Neutrophil (primary cell): ENCODE measurements at regions not wholly inside any gene's neighbourhood (a gene's known extent, or its start where the extent isn't known, plus 50 kb on each side); places are given as distances from the start of the nearest gene placed in this dataset.

Experiments used
- H3K27ac ChIP-seq: fragments of 200-600 bp; sonication (generic); 2 replicates; pipeline ENCODE4 v1.5.1; 2016; ENCODE audit warnings: mild to moderate bottlenecking, moderate library complexity
- H3K27me3 ChIP-seq: fragments of 200-600 bp; sonication (generic); 2 replicates; pipeline ENCODE4 v1.6.0; 2016; ENCODE audit warnings: mild to moderate bottlenecking
- H3K36me3 ChIP-seq: fragments of 200-600 bp; sonication (generic); 2 replicates; pipeline ENCODE4 v1.5.1; 2017
- H3K4me1 ChIP-seq, 2 experiments: fragments of 200-600 bp in 1 of 2; sonication (generic) in 1 of 2; 1 replicate in 1 of 2; 2 replicates in 1 of 2; pipeline versions ENCODE4 v1.5.1 to v1.6.1; 2013 to 2016; ENCODE audit warnings: low read depth in 1 of 2, low read length in 1 of 2, mild to moderate bottlenecking in 1 of 2, moderate library complexity in 1 of 2; ENCODE audit not compliant: control insufficient read depth in 1 of 2, insufficient read depth in 1 of 2
- H3K4me3 ChIP-seq, 2 experiments: fragments of 200-600 bp in 1 of 2; sonication (generic) in 1 of 2; 1 replicate in 1 of 2; 2 replicates in 1 of 2; pipeline ENCODE4 v1.5.1; 2013 to 2016; ENCODE audit warnings: low read depth in 1 of 2, low read length in 1 of 2, mild to moderate bottlenecking in 1 of 2, moderate library complexity in 1 of 2
- H3K9me3 ChIP-seq: fragments of 200-600 bp; sonication (generic); 2 replicates; pipeline ENCODE4 v1.5.1; 2016
- CTCF ChIP-seq: fragments of 200-600 bp; sonication (generic); IDR thresholded peaks from 2 replicates; pipeline ENCODE4 v1.5.1; 2016; ENCODE audit warnings: antibody characterized with exemption

GRCh38 chr2:12032398-12032797 lies 286.0 kb downstream of the LPIN1 start:
- Histone ChIP-seq H3K4me1 (no peaks in the 10 kb centered on the region), H3K27ac (no peak overlapping the region), H3K4me3 (no peak overlapping the region), H3K9me3 (no peaks in the 10 kb centered on the region), H3K27me3 (no peaks in the 10 kb centered on the region), H3K36me3 (no peaks in the 10 kb centered on the region)
- TF ChIP-seq CTCF = no peak

DNA sequence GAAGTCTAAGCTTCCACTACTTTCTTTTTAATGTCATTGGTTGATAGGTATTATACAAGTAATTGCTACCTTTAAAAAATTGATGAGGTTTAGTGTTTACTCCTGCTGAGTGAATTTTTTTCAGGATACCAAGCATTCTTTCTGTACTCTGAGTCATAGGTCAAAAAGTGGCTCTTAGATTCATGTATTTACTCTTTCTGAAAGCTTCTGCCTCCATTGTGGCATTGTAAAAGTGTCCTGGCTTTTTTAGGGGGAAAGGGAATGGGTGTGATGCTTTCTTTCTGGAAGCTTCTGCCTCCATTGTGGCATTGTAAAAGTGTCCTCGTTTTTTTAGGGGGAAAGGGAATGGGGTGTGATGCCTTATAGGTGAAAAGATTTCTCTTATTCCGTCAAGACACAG lies 286.5 kb downstream of the LPIN1 start:
- H3K27ac ChIP-seq = no peak overlapping the region
- TF ChIP-seq CTCF = no peak

GRCh38 chr2:12033494-12033893 lies 287.1 kb downstream of the LPIN1 start:
- Histone ChIP-seq H3K4me3 (no peak overlapping the region), H3K36me3 (no peaks in the 10 kb centered on the region), H3K27me3 (no peaks in the 10 kb centered on the region), H3K9me3 (no peaks in the 10 kb centered on the region), H3K4me1 (no peaks in the 10 kb centered on the region), H3K27ac (no peak overlapping the region)
- no peak for TF ChIP-seq CTCF

More for the DNA sequence above, 286.5 kb downstream of the LPIN1 start:
- Histone ChIP-seq H3K36me3 (no peaks in the 10 kb centered on the region), H3K9me3 (no peaks in the 10 kb centered on the region), H3K4me3 (no peak overlapping the region), H3K4me1 (no peaks in the 10 kb centered on the region), H3K27me3 (no peaks in the 10 kb centered on the region)

- H3K36me3 ChIP-seq = no peaks in the 10 kb centered on the region
- H3K27me3 ChIP-seq = no peaks in the 10 kb centered on the region
- H3K4me3 ChIP-seq = no peak overlapping the region
- no peaks in the 10 kb centered on the region for H3K9me3 ChIP-seq
- no peak overlapping the region for H3K27ac ChIP-seq
- no peak for TF ChIP-seq CTCF
- no peaks in the 10 kb centered on the region for H3K4me1 ChIP-seq
These were observed 287.9 kb downstream of the LPIN1 start for GRCh38 chr2:12034382-12034781.

- no peak overlapping the region for H3K27ac ChIP-seq
- TF ChIP-seq CTCF = no peak
These were observed 288.7 kb downstream of the LPIN1 start for GRCh38 chr2:12035029-12035720.

More at GRCh38 chr2:12035029-12035720, 288.7 kb downstream of the LPIN1 start:
- Histone ChIP-seq H3K27me3 (no peaks in the 10 kb centered on the region), H3K4me3 (no peak overlapping the region), H3K9me3 (no peaks in the 10 kb centered on the region), H3K4me1 (no peaks in the 10 kb centered on the region), H3K36me3 (no peaks in the 10 kb centered on the region)
